Breast epithelium (tissue), 3 donors: ENCODE measurements at regions not wholly inside any gene's neighbourhood (a gene's known extent, or its start where the extent isn't known, plus 50 kb on each side); places are given as distances from the start of the nearest gene placed in this dataset.

Source experiments
- POLR2A ChIP-seq: fragments of 450-650 bp; IDR thresholded peaks from one replicate; pipeline ENCODE4 v1.6.1; 2016; ENCODE audit warnings: antibody characterized with exemption, mild to moderate bottlenecking, moderate library complexity
- POLR2AphosphoS5 ChIP-seq, 3 donors: sonication (generic); formaldehyde crosslinking; IDR thresholded peaks; one replicate each; pipeline ENCODE4 v1.6.1; 2017; ENCODE audit warnings: antibody characterized with exemption in 3 of 3

DNA sequence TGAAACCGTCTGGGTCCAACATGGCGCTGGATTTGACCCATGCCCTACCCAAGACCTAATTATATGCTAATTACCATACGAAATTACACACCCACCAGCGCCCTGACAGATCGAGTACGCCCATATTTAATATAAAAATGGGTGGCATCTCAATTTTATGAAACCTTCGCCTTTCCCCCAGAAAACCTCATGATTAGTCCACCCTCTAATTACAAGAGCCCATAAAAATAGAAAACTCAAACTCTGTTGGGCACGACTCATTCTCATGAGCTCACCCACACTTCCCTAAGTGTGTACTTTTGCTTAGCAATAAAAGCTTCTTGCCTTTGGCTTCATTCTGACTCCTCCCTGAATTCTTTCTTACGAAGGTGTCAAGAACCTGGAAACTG, 136.4 kb downstream of the OR2B2 start:
- no peak for TF ChIP-seq POLR2A
- TF ChIP-seq POLR2AphosphoS5 (IDR thresholded peaks at IDR 0.05) = no peak
